Lung (tissue), 11 donors: ENCODE measurements at regions not wholly inside any gene's neighbourhood (a gene's known extent, or its start where the extent isn't known, plus 50 kb on each side); places are given as distances from the start of the nearest gene placed in this dataset.

ENCODE experiments used
- ATAC-seq: fragments of 200-7000 bp; cut with Tn5 transposase; one replicate; pipeline ENCODE4 v1.9.1; 2020; ENCODE audit warnings: moderate number of reproducible peaks; ENCODE audit not compliant: insufficient read depth, low FRiP score
- DNase-seq, 3 donors: peaks; one replicate each; pipeline ENCODE4 v3.0.0-alpha.2; 2013 to 2017
- H3K27ac ChIP-seq, 2 donors: one replicate each; pipeline ENCODE4 v1.5.1; 2013; ENCODE audit warnings: mild to moderate bottlenecking in 2 of 2, moderate library complexity in 2 of 2, control low read depth in 1 of 2, inconsistent platforms in 1 of 2, low read depth in 1 of 2, low read length in 1 of 2
- H3K27me3 ChIP-seq, 3 donors: one replicate each; pipeline ENCODE4 v1.5.1; 2013; ENCODE audit warnings: low read length in 2 of 3; ENCODE audit not compliant: control insufficient read depth in 3 of 3, insufficient read depth in 3 of 3
- H3K36me3 ChIP-seq, 4 donors: one replicate each; pipeline ENCODE4 v1.5.1; 2013; ENCODE audit warnings: low read length in 4 of 4, mild to moderate bottlenecking in 1 of 4, moderate library complexity in 1 of 4; ENCODE audit not compliant: control insufficient read depth in 4 of 4, insufficient read depth in 4 of 4
- H3K4me1 ChIP-seq, 5 donors: one replicate each; pipeline ENCODE4 v1.5.1; 2013; ENCODE audit warnings: low read length in 5 of 5, mild to moderate bottlenecking in 2 of 5, moderate library complexity in 1 of 5; ENCODE audit not compliant: control insufficient read depth in 5 of 5, insufficient read depth in 5 of 5
- H3K4me3 ChIP-seq: one replicate; pipeline ENCODE4 v1.5.1; 2013; ENCODE audit warnings: mild to moderate bottlenecking, control low read depth, moderate library complexity
- H3K9ac ChIP-seq, 2 donors: one replicate each; pipeline ENCODE4 v1.5.1; 2013; ENCODE audit warnings: low read length in 2 of 2, control low read depth in 1 of 2; ENCODE audit not compliant: insufficient read depth in 1 of 2
- H3K9me3 ChIP-seq, 4 donors: one replicate each; pipeline ENCODE4 v1.5.1; 2013; ENCODE audit warnings: low read length in 3 of 4, mild to moderate bottlenecking in 1 of 4, moderate library complexity in 1 of 4; ENCODE audit not compliant: control insufficient read depth in 4 of 4, insufficient read depth in 3 of 4
- WGBS, 2 donors: extraction: QIAGEN DNeasy Blood & Tissue Kit; methylation state at CpG; one replicate each; pipeline ENCODE4 v1.1.7; 2013; 5-methylcytosine and 5-hydroxymethylcytosine counted together
- TF ChIP-seq, protein P1 (sequence below): IDR thresholded peaks from 2 replicates; pipeline ENCODE4 v1.5.1; 2012; ENCODE audit warnings: mild to moderate bottlenecking; ENCODE audit errors: control extremely low read depth, extremely low read depth
- donor health status: control.
- donor health status: control.
- donor health status: Bipolar disorder and iron deficiency.
- donor health status: healthy.
- donor health status: DM: yes; HTN: yes; CAD: no.

DNA sequence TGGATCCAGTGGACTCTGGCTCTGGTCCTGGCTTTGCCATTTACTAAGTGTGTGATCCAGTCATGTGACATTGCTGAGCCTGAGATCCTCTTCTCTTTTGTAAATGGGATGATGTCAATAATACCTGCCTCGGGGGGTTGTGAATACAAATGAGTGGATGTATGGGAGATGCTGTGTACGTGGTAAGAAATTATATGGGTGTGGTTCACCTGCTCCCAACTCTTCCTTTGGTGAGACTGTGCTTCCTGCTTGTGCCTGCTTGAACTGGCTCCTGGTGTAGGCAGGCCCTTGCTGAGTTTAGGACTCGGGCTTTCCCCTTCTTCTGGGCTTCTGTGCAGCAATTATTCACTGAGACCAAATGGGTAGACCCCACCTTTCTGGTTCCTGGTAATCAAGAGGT, 189.5 kb upstream of the FRMD6 start:
- no peak overlapping the region for H3K27ac ChIP-seq
- WGBS, 2 donors = 83 to 90% methylated on average over 3 of the region's 3 CpGs
- no peak for DNase-seq
- no peak overlapping the region for H3K4me3 ChIP-seq
- no peak for ATAC-seq
- no peaks in the 10 kb centered on the region for H3K36me3 ChIP-seq
- TF ChIP-seq, protein P1, sequence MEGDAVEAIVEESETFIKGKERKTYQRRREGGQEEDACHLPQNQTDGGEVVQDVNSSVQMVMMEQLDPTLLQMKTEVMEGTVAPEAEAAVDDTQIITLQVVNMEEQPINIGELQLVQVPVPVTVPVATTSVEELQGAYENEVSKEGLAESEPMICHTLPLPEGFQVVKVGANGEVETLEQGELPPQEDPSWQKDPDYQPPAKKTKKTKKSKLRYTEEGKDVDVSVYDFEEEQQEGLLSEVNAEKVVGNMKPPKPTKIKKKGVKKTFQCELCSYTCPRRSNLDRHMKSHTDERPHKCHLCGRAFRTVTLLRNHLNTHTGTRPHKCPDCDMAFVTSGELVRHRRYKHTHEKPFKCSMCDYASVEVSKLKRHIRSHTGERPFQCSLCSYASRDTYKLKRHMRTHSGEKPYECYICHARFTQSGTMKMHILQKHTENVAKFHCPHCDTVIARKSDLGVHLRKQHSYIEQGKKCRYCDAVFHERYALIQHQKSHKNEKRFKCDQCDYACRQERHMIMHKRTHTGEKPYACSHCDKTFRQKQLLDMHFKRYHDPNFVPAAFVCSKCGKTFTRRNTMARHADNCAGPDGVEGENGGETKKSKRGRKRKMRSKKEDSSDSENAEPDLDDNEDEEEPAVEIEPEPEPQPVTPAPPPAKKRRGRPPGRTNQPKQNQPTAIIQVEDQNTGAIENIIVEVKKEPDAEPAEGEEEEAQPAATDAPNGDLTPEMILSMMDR = no peak
- peaks cover 0 to 1% (median 0%) of the 10 kb centered on the region in 4 donors for H3K9me3 ChIP-seq
- H3K9ac ChIP-seq = no peak overlapping the region
- H3K27me3 ChIP-seq = no peaks in the 10 kb centered on the region
- H3K4me1 ChIP-seq = peaks cover 0 to 4% (median 0%) of the 10 kb centered on the region in 5 donors

DNA sequence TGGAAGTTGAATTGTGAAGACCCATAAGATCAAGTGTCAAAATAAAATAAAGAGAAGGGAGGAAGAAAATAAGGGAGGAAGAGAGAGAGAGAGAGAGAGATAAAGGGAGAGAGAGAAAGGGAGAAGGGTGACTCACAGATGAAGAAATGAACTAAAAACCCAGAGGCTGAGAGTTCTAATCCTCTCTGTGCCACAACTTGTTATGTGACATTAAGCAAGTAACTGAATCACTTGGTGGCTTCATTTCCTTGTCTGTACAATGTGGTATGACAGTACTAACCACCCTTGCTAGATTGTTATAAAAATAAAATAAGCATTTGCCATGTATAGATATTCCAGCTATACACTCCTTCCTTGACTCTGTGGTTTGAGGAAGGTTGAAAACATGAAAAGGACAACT, 189.0 kb upstream of the FRMD6 start:
- Histone ChIP-seq H3K4me3 (no peak overlapping the region), H3K4me1 (peaks cover 0 to 4% (median 0%) of the 10 kb centered on the region in 5 donors), H3K27ac (no peak overlapping the region), H3K9ac (no peak overlapping the region), H3K36me3 (no peaks in the 10 kb centered on the region), H3K27me3 (no peaks in the 10 kb centered on the region), H3K9me3 (peaks cover 0 to 1% (median 0%) of the 10 kb centered on the region in 4 donors)
- ATAC-seq (no peak), DNase-seq (no peak)
- TF ChIP-seq, protein P1 = no peak

DNA sequence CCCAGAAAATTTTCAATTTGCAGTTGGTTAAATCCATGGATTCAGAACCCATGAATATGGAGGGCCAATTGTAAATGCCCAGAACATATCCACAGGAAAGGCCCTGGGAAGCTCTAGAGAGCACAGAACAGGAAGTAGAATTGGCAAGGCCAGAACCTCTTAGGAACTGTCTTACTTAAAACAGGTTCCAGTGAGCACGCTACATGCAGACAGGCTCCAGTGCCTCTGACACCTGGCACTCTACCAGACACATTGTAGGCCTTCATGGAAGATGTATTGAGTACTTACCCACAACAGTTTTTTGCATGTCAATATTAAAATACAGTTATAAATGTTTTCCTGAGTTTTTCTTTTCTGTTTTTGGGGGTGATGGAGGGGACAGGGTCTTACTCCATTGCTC, 188.2 kb upstream of the FRMD6 start:
- Histone ChIP-seq H3K36me3 (no peaks in the 10 kb centered on the region), H3K27ac (no peak overlapping the region), H3K9me3 (peaks cover 0 to 1% (median 0%) of the 10 kb centered on the region in 4 donors), H3K27me3 (no peaks in the 10 kb centered on the region), H3K4me3 (no peak overlapping the region), H3K9ac (no peak overlapping the region), H3K4me1 (peaks cover 0 to 4% (median 0%) of the 10 kb centered on the region in 5 donors)
- TF ChIP-seq, protein P1 = no peak
- DNase-seq (no peak), ATAC-seq (no peak)
- WGBS, 2 donors = 82 to 83% methylated on average over 1 of the region's 1 CpG

DNA sequence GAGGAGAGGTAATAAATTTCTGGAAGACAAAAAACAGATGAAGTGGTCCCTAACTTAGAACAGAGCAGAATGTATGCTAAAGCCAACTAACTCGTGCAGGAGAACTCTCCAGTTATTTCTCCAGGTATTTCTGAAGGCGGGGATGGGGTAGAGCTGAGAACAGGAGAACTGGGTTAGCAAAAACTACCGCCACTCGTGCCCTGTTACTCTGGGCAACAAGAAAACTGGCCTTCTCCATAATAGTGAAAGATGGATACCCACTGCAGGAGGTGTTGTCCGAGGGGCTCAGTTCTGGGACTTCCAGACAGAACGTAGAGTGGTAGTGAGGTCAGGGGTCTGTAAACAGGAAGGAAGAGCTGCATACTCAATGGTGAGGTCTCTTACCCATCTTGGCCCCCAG, 187.3 kb upstream of the FRMD6 start:
- TF ChIP-seq, protein P1 = no peak
- no peak for DNase-seq
- H3K4me3 ChIP-seq = no peak overlapping the region
- no peaks in the 10 kb centered on the region for H3K27me3 ChIP-seq
- H3K9ac ChIP-seq = no peak overlapping the region
- H3K9me3 ChIP-seq = peaks cover 0 to 1% (median 0%) of the 10 kb centered on the region in 4 donors
- no peak for ATAC-seq
- H3K36me3 ChIP-seq = no peaks in the 10 kb centered on the region
- WGBS, 2 donors = 90 to 95% methylated on average over 6 of the region's 6 CpGs
- no peaks in the 10 kb centered on the region for H3K4me1 ChIP-seq
- H3K27ac ChIP-seq = no peak overlapping the region
